Heart left ventricle (tissue), 13 donors: ENCODE measurements at regions not wholly inside any gene's neighbourhood (a gene's known extent, or its start where the extent isn't known, plus 50 kb on each side); places are given as distances from the start of the nearest gene placed in this dataset.

Experiments
- CTCF ChIP-seq, 12 donors: fragments of 200-600 bp; sonication (generic) in 4 of 12; IDR thresholded peaks; one replicate each; pipeline versions ENCODE4 v1.5.0 to v1.8.0; 2018 to 2022; ENCODE audit warnings: antibody characterized with exemption in 12 of 12, mild to moderate bottlenecking in 5 of 12
- POLR2A ChIP-seq, 2 donors: fragments of 450-650 bp; IDR thresholded peaks; one replicate each; pipeline ENCODE4 v1.6.1; 2017; ENCODE audit warnings: antibody characterized with exemption in 2 of 2, mild to moderate bottlenecking in 2 of 2, moderate library complexity in 2 of 2
- donor health status: ischemic (EF 13 %, LVEDD 7.1; RV severe dilation, severe dysfunction).
- donor health status: DM: no; HTN: yes; CAD: no.
- donor health status: DM: no; HTN: no; CAD: no.
- donor health status: ischemic (EF 25% LVEDD 6.9; RV normal size, moderate dysfunction).
- donor health status: ischemic (EF 25% LVEDD 5.7; RV mildly dilated, moderate dysfunction).
- donor health status: ischemic (EF 35%, LVEDD 5.7; RV mildly dilated, moderate dysfunction).
- donor health status: nonischemic (EF 11% LVEDD 7.7; RV severe dilation, severe dysfunction).
- donor health status: DM: yes; HTN: yes; CAD: no.
- donor health status: PGD.
- donor health status: ischemic (EF 29% LVEDD 5.4; RV normal size, mild dysfunction).
- donor health status: nonischemic (EF 23%, LVEDD 6.1; RV moderate dilation, normal function).

GRCh38 chr2:184137955-184138354 is 460.4 kb upstream of the ZNF804A start:
- no peak for TF ChIP-seq POLR2A (IDR thresholded peaks at IDR 0.05)
- no peak for TF ChIP-seq CTCF (IDR thresholded peaks at IDR 0.05)
